ENCODE measurements at regions not wholly inside any gene's neighbourhood (a gene's known extent, or its start where the extent isn't known, plus 50 kb on each side); places are given as distances from the start of the nearest gene placed in this dataset.

DNA sequence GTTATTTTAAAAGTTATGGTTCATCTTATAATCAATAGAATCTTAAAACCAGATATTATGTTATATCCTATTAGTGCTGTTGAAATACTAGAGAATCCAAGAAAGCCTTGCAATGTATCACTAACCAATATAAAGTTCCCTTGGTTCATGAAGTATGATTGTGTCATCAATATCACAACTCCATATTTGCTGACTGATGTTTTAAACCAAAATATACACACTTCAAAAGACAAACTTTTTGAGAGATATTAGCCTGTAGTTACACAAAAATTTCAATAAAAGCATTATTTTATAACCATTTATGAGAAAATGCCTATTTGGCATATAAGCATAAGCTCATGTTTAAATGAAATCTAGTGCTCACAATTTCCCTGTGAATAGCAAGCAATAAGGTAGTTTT is 198.6 kb downstream of the CENPC start:
- TF ChIP-seq POLR2A (IDR thresholded peaks at IDR 0.05; ENCODE audit: low read depth, low read length) (no peak), TAF1 (IDR thresholded peaks at IDR 0.05; ENCODE audit: low read depth, low read length) (no peak), POLR2AphosphoS5 (IDR thresholded peaks at IDR 0.05; ENCODE audit: low read depth, low read length) (no peak), POU2F2 (IDR thresholded peaks at IDR 0.05; ENCODE audit: low read depth, low read length) (no peak), SPI1 (IDR thresholded peaks at IDR 0.05; ENCODE audit: low read depth, low read length) (no peak), PAX5 (IDR thresholded peaks at IDR 0.05; ENCODE audit: insufficient read depth, low read length, severe bottlenecking) (no peak)
